Motor neuron (in vitro differentiated cells): ENCODE measurements at regions not wholly inside any gene's neighbourhood (a gene's known extent, or its start where the extent isn't known, plus 50 kb on each side); places are given as distances from the start of the nearest gene placed in this dataset.

ENCODE experiments used
- ATAC-seq, 8 experiments: fragments of 200-7000 bp; cut with Tn5 transposase; replicated peaks in 6 of 8; 2 replicates each; pipeline ENCODE4 v1.8.0; 2021; ENCODE audit warnings: mild to moderate bottlenecking in 8 of 8, moderate library complexity in 8 of 8
- H3K27ac ChIP-seq, 2 donors: fragments of 250-450 bp; sonication (Bioruptor Pico); 2 replicates each; pipeline ENCODE4 v1.9.0; 2021; ENCODE audit warnings: antibody characterized with exemption in 2 of 2, mild to moderate bottlenecking in 2 of 2, moderate library complexity in 1 of 2
- H3K4me1 ChIP-seq, 2 donors: fragments of 250-450 bp; sonication (Bioruptor Pico); replicated peaks in 1 of 2; 2 replicates each; pipeline ENCODE4 v1.6.1; 2021; ENCODE audit warnings: antibody characterized with exemption in 2 of 2, mild to moderate bottlenecking in 2 of 2, moderate library complexity in 1 of 2
- H3K4me3 ChIP-seq, 5 donors: fragments of 250-450 bp; sonication (Bioruptor Pico); 2 replicates each; pipeline ENCODE4 v1.9.0; 2021; ENCODE audit warnings: antibody characterized with exemption in 5 of 5, mild to moderate bottlenecking in 5 of 5, moderate library complexity in 4 of 5
- WGBS, 10 experiments: fragments of 450-650 bp; shearing (Covaris generic); methylation state at CpG; one replicate each; pipeline ENCODE4 v1.0.0; 2022; 5-methylcytosine and 5-hydroxymethylcytosine counted together
- in situ Hi-C, 9 experiments: fragments of 400-800 bp; cut with MboI; loops; one replicate each; pipeline ENCODE4 v1.15.0; 2021; ENCODE audit warnings: low sequenced_read_pairs in 9 of 9, low pct_unique_long_range_greater_than_20kb in 2 of 9; ENCODE audit not compliant: unreplicated experiment in 9 of 9

GRCh38 chr2:111701798-111702118, 182.2 kb downstream of the ANAPC1 start:
- Histone ChIP-seq H3K4me1 (peaks cover 8 to 18% of the 10 kb centered on the region in 2 donors), H3K4me3 (no peak overlapping the region), H3K27ac (no peak overlapping the region)
- 67 to 100% (median 88%) methylated on average over 1 to 6 of the region's 8 CpGs; no CpG with 5 or more reads in 2 of the 10 experiments for WGBS, 10 experiments
- in situ Hi-C loops = loop anchor here in 3 of 9 experiments (25.0 kb wide), 1 partner anchor 589 kb away; the partner anchor contains the start of gene BCL2L11 (in 3 of the 3)
- ATAC-seq = no peak

- peak in 3 of 8 experiments; percentile 3 to 32 (median 6) for ATAC-seq
- H3K4me3 ChIP-seq = no peak overlapping the region
- H3K27ac ChIP-seq = no peak overlapping the region
- in situ Hi-C loops = loop anchor here in 3 of 9 experiments (25.0 kb wide), 1 partner anchor 590 kb away; the partner anchor contains the start of gene BCL2L11 (in 3 of the 3)
- WGBS, 10 experiments = 0 to 100% (median 53%) methylated on average over 1 to 10 of the region's 14 CpGs; no CpG with 5 or more reads in 3 of the 10 experiments
- H3K4me1 ChIP-seq = peaks cover 8 to 18% of the 10 kb centered on the region in 2 donors
Measured at GRCh38 chr2:111702119-111702803, 181.7 kb downstream of the ANAPC1 start.

GRCh38 chr2:111702804-111703196, 181.2 kb downstream of the ANAPC1 start:
- in situ Hi-C loops = loop anchor here in 3 of 9 experiments (25.0 kb wide), 1 partner anchor 590 kb away; the partner anchor contains the start of gene BCL2L11 (in 3 of the 3)
- no peak for ATAC-seq
- Histone ChIP-seq H3K4me1 (peaks cover 8 to 18% of the 10 kb centered on the region in 2 donors), H3K27ac (no peak overlapping the region), H3K4me3 (no peak overlapping the region)
- 64 to 100% (median 79%) methylated on average over 1 to 4 of the region's 7 CpGs; no CpG with 5 or more reads in 2 of the 10 experiments for WGBS, 10 experiments

GRCh38 chr2:111703759-111704158, 180.2 kb downstream of the ANAPC1 start:
- H3K4me1 ChIP-seq = peaks cover 8 to 18% of the 10 kb centered on the region in 2 donors
- H3K4me3 ChIP-seq = no peak overlapping the region
- no peak overlapping the region for H3K27ac ChIP-seq
- WGBS, 10 experiments = 80 to 100% methylated on average over 1 of the region's 5 CpGs; no CpG with 5 or more reads in 8 of the 10 experiments
- no peak for ATAC-seq
- in situ Hi-C loops = loop anchor here in 3 of 9 experiments (25.0 kb wide), 1 partner anchor 591 kb away; the partner anchor contains the start of gene BCL2L11 (in 3 of the 3)

GRCh38 chr2:111704246-111704645, 179.7 kb downstream of the ANAPC1 start:
- no peak overlapping the region for H3K4me3 ChIP-seq
- ATAC-seq = peak in 5 of 8 experiments; percentile 12 to 82 (median 58)
- 60 to 98% (median 67%) methylated on average over 1 to 6 of the region's 6 CpGs; no CpG with 5 or more reads in 5 of the 10 experiments for WGBS, 10 experiments
- in situ Hi-C loops = loop anchor here in 3 of 9 experiments (25.0 kb wide), 1 partner anchor 592 kb away; the partner anchor contains the start of gene BCL2L11 (in 3 of the 3)
- H3K27ac ChIP-seq = no peak overlapping the region
- peaks cover 8 to 18% of the 10 kb centered on the region in 2 donors for H3K4me1 ChIP-seq

DNA sequence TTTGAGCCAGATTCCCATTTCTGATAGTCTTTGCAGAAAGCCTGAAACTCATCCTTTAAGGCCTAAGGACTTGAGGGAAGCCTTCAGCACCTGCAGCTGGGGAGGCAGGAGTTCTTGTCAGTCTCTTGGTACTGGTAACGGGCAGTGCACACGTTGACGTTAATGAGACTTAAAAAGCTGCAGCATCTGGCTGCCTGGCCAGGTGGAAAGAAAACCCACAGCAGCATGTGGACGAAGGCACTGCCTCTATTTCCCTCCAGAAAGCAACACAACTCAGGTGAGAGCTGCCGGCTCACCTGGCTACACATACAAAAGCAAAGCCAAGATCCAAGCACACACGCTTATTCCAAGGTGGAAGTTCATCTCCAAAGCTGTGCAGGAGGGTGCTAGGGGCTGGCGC, 178.8 kb downstream of the ANAPC1 start:
- WGBS, 10 experiments = 38 to 85% (median 51%) methylated on average over 1 to 5 of the region's 7 CpGs; no CpG with 5 or more reads in 3 of the 10 experiments
- no peak for ATAC-seq
- H3K4me3 ChIP-seq = no peak overlapping the region
- peaks cover 8 to 18% of the 10 kb centered on the region in 2 donors for H3K4me1 ChIP-seq
- H3K27ac ChIP-seq = no peak overlapping the region
- in situ Hi-C loops = loop anchor here in 3 of 9 experiments (25.0 kb wide), 1 partner anchor 593 kb away; the partner anchor contains the start of gene BCL2L11 (in 3 of the 3)

- H3K4me3 ChIP-seq = no peak overlapping the region
- ATAC-seq = peak; percentile 48 to 91 (median 76)
- in situ Hi-C loops = loop anchor here in 3 of 9 experiments (25.0 kb wide), 1 partner anchor 594 kb away; the partner anchor contains the start of gene BCL2L11 (in 3 of the 3)
- H3K4me1 ChIP-seq = peaks cover 8 to 18% of the 10 kb centered on the region in 2 donors
- 8 to 40% (median 17%) methylated on average over 1 to 4 of the region's 6 CpGs; no CpG with 5 or more reads in 1 of the 10 experiments for WGBS, 10 experiments
- no peak overlapping the region for H3K27ac ChIP-seq
Measured at GRCh38 chr2:111705711-111706336, 178.2 kb downstream of the ANAPC1 start.

DNA sequence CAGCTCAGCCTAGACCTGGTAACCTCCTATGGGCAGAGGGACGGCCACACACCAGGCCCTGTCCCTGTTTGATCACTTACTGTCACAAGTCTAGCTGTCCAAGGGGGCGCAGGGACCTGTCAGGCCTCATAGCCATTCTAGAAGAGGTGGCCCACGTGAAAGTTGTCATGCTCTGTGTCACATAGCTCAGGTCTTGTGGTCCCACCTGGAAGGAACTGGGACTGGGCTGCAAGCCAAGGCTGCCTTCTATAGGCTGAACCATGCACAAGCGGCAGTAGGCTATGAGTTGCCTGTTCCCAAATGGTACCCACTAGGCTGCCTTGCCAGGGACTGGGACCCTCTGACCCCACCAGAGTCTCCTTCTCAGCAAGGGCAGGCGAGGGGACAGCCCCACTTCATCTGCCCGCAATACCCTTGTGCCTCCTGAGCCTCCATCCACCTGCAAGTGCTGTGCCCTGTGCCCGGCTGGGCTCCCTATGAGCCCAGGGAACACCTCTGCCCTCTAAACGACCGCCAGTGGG, 177.5 kb downstream of the ANAPC1 start:
- ATAC-seq = peak in 1 of 8 experiments; percentile 29
- Histone ChIP-seq H3K4me1 (peaks cover 8 to 18% of the 10 kb centered on the region in 2 donors), H3K27ac (no peak overlapping the region), H3K4me3 (no peak overlapping the region)
- in situ Hi-C loops = loop anchor here in 3 of 9 experiments (25.0 kb wide), 1 partner anchor 594 kb away; the partner anchor contains the start of gene BCL2L11 (in 3 of the 3)
- 20 to 100% (median 79%) methylated on average over 1 to 6 of the region's 9 CpGs; no CpG with 5 or more reads in 2 of the 10 experiments for WGBS, 10 experiments

DNA sequence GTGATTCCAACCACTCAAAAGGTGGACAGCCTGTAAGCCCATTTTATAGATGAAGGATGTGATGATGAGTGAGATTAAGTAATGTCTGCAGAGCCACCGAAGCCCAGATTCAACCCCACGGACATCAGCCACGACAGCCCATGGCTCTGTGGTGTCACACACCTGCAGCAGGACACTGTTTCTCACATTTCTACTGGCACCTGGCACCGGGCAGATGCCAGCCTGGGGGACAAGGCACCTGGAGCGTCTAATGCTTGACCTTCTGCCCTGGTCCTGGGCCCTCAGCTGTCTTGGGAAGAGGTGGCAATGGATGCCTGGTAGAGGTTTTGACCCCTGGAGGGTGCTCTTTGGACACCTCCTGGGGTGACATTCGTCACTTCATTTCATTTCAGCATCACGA, 176.3 kb downstream of the ANAPC1 start:
- Histone ChIP-seq H3K4me1 (peaks cover 8 to 13% of the 10 kb centered on the region in 2 donors), H3K27ac (no peak overlapping the region), H3K4me3 (no peak overlapping the region)
- 64 to 100% (median 91%) methylated on average over 2 to 3 of the region's 7 CpGs; no CpG with 5 or more reads in 6 of the 10 experiments for WGBS, 10 experiments
- in situ Hi-C loops = loop anchor here in 3 of 9 experiments (25.0 kb wide), 1 partner anchor 595 kb away; the partner anchor contains the start of gene BCL2L11 (in 3 of the 3)
- ATAC-seq = no peak

DNA sequence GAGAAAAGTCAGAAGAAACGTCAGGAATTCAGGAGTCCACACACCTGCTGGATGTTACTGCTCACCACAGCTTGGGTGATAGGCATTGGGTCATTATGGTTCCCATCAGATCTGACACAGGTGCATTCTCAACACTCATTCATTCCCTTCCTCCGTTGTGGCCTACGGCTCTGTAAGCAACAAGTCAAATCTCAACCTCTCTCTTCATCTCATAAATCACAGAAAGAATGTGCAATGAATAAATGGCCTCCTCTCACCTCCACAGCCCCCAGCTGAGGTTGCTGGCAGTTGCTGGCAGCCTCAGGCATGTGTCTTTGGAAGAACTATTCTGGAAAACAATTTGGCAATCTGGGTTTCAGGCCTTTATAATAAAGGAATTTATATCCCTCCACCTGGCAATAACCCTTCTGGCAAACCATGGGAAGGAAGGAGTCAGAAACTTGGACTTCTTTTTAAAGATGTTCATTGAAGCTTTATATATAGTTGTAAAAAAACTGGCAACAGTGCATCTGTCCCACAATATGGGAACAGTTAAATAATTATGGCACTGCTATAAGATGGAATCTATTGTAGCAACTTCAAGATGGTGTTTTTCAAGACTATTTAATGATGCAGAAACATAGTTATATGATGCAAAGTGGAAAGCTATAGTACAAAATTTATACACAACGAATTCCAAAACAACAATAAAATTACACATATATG, 175.4 kb downstream of the ANAPC1 start:
- Histone ChIP-seq H3K27ac (no peak overlapping the region), H3K4me3 (no peak overlapping the region), H3K4me1 (peaks cover 8 to 13% of the 10 kb centered on the region in 2 donors)
- in situ Hi-C loops = loop anchor here in 3 of 9 experiments (25.0 kb wide), 1 partner anchor 596 kb away; the partner anchor contains the start of gene BCL2L11 (in 3 of the 3)
- 22 to 79% (median 69%) methylated on average over 1 to 4 of the region's 4 CpGs for WGBS, 10 experiments
- no peak for ATAC-seq

DNA sequence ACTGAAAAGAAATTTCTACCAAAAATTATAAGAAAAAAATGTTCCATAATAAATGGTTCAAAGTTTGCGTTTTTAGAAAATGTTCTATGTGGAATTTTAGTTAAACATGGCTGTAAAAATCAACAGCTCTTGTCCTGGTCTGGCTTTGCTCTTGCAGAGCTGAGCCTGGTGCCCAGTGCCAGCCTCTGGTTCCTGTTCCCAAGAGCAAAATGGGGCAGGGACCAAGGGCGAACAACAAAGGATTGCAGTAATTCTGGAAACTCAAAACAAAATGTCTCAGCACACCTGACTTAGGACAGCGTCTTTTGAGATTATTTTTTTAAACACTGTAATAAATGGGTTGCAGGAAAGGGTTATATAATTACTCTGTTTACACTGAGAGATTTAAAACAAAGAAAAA, 174.7 kb downstream of the ANAPC1 start:
- in situ Hi-C loops = loop anchor here in 3 of 9 experiments (25.0 kb wide), 1 partner anchor 597 kb away; the partner anchor contains the start of gene BCL2L11 (in 3 of the 3)
- Histone ChIP-seq H3K27ac (no peak overlapping the region), H3K4me1 (peaks cover 8 to 13% of the 10 kb centered on the region in 2 donors), H3K4me3 (no peak overlapping the region)
- WGBS, 10 experiments = 54 to 100% (median 85%) methylated on average over 1 to 3 of the region's 3 CpGs
- no peak for ATAC-seq

DNA sequence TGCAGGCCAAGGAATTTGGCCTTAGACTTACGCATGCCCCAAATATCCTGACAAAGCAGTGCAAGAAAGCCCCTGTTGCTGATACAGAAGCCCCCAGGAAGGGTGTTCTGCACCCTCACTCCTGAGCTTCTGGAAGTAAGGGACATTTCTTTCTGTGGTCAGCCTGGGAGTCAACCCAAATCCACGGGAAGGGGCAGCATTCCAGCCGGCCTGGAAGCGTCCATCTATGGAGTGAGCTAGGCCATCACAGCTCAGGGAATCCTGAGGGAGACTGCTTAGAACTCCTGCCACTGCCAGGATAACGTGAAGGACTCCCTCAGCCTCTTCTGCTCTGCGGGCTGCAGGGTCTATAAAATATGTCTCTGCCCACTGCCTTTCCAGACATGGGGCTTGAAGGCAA, 173.9 kb downstream of the ANAPC1 start:
- peaks cover 8 to 11% of the 10 kb centered on the region in 2 donors for H3K4me1 ChIP-seq
- no peak for ATAC-seq

More for the DNA sequence above, 173.9 kb downstream of the ANAPC1 start:
- Histone ChIP-seq H3K4me3 (no peak overlapping the region), H3K27ac (no peak overlapping the region)
- 20 to 96% (median 67%) methylated on average over 1 to 4 of the region's 6 CpGs; no CpG with 5 or more reads in 5 of the 10 experiments for WGBS, 10 experiments
- in situ Hi-C loops = loop anchor here in 3 of 9 experiments (25.0 kb wide), 1 partner anchor 598 kb away; the partner anchor contains the start of gene BCL2L11 (in 3 of the 3)
